GM12892 (cell line): ENCODE measurements at regions not wholly inside any gene's neighbourhood (a gene's known extent, or its start where the extent isn't known, plus 50 kb on each side); places are given as distances from the start of the nearest gene placed in this dataset.

ENCODE experiments used
- DNase-seq: peaks from one replicate; pipeline ENCODE4 v3.0.0; 2011; ENCODE audit not compliant: insufficient read length
- FAIRE-seq: peaks from 2 replicates; lab custom pipeline; 2011; peaks lifted over from hg19 to GRCh38; lab: Jason Lieb, UNC
- POLR2A ChIP-seq: IDR thresholded peaks from 2 replicates; pipeline ENCODE4 v1.6.1; 2011; ENCODE audit warnings: low read depth, low read length, control low read depth
- POLR2AphosphoS5 ChIP-seq: IDR thresholded peaks from 2 replicates; pipeline ENCODE4 v1.6.1; 2011; ENCODE audit warnings: low read depth, low read length, control low read depth
- TAF1 ChIP-seq: IDR thresholded peaks from 2 replicates; pipeline ENCODE4 v1.6.1; 2011; ENCODE audit warnings: low read depth, mild to moderate bottlenecking, control low read depth, low read length, borderline replicate concordance

DNA sequence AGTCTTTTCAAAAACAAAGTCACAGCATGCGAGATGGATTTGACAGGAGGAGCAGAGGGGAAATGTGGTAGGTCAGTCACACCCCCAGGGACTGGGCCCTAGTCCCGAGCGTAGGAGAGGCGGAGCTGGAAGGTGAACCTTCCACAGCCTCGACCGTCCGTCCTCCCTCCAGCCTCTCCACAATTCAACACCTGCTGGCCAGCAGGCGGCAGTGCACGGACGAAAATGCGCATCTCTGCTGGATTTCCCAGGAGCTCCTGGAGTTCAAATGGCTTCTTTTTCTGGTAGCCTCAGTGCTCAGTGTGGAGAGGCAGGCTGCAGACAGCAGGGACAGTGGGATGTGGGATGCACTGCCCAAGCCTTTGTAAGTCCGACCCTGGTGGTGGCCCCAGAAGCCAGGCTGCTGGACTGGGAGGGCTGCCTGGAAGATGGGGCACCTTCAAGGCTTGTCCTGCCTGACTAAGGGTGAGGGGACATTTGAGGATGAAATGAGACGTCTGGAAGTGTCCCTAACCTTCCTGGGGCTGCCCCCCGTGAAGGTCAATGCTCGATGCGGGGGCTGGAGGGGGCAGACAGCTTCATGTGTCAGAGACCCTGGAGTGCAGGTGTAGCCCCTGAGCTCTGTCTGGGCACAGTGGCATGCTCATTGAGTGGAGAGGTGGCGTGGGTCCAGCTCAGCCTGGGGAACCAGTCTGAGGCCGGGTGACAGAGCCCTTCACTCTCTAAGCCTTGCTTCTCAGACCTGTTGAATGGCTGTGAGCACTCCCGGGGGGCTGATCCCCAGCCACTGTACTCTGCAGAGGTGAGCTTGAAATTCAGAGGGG, 189.5 kb downstream of the TFCP2L1 start:
- DNase-seq (no peak), FAIRE-seq (no peak)
- TF ChIP-seq POLR2A (no peak), TAF1 (no peak), POLR2AphosphoS5 (no peak)

- DNase-seq (no peak), FAIRE-seq (no peak)
- TF ChIP-seq POLR2A (no peak), TAF1 (no peak), POLR2AphosphoS5 (no peak)
These were observed 188.4 kb downstream of the TFCP2L1 start for GRCh38 chr2:121096611-121097010.

- TF ChIP-seq TAF1: no peak
- TF ChIP-seq POLR2A: no peak
- TF ChIP-seq POLR2AphosphoS5: no peak
- DNase-seq: no peak
- no peak for FAIRE-seq
These were observed 186.4 kb downstream of the TFCP2L1 start for GRCh38 chr2:121098556-121098955.

- TF ChIP-seq TAF1 (no peak), POLR2AphosphoS5 (no peak), POLR2A (no peak)
- DNase-seq (no peak), FAIRE-seq (no peak)
These were observed 185.4 kb downstream of the TFCP2L1 start for GRCh38 chr2:121099329-121100290.

GRCh38 chr2:121101093-121101715, 183.8 kb downstream of the TFCP2L1 start:
- FAIRE-seq (no peak), DNase-seq (no peak)
- TF ChIP-seq POLR2A (no peak), POLR2AphosphoS5 (no peak), TAF1 (no peak)

DNA sequence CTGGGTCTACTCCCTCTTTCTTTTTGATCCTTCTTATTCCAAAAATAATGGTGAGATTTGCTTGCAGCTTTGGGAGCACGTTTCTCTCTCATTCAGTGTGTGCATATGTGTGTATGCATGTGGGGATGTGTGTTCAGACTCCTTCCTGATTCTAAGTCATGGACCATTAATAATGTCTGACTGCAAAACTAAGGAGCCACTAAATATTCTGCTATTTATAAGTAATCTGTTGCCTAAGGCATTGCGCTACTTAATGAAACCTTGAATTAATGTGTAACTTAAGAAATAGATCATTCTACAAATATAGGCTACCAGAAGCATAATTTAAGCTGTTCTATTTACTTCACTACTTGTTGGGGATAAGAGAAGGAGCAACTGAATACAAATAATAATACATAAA, 182.1 kb downstream of the TFCP2L1 start:
- FAIRE-seq (no peak), DNase-seq (no peak)
- no peak for TF ChIP-seq POLR2A
- TF ChIP-seq TAF1: no peak
- no peak for TF ChIP-seq POLR2AphosphoS5

- FAIRE-seq (no peak), DNase-seq (no peak)
These were observed 181.0 kb downstream of the TFCP2L1 start for GRCh38 chr2:121103960-121104359.

DNA sequence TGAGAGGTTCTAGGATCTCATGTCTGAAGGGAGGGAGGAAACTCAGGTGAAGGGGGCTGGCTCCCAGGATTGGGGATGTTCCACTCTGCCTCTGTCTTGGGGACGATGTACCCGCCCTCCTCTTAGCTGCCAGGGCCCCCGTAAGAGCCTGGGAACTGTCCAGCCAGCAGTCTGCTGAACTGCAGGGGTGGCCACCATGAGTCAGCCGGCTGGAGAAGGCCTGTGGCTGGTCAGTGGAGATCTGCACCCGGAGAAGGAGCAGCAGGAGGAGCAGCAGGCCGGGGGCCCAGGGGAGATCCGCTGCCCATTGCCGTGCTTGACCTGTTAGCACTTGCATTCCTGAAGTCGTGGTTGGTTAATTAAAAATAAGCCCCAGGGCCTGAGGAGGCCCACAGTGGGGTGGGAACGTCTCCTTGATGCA, 180.3 kb downstream of the TFCP2L1 start:
- TF ChIP-seq POLR2AphosphoS5 (no peak), TAF1 (no peak), POLR2A (no peak)
- no peak for FAIRE-seq
- DNase-seq: no peak

More at GRCh38 chr2:121103960-121104359, 181.0 kb downstream of the TFCP2L1 start:
- TF ChIP-seq POLR2AphosphoS5 (no peak), TAF1 (no peak), POLR2A (no peak)

- DNase-seq (no peak), FAIRE-seq (no peak)
- no peak for TF ChIP-seq POLR2AphosphoS5
- no peak for TF ChIP-seq POLR2A
- TF ChIP-seq TAF1: no peak
These were observed 174.1 kb downstream of the TFCP2L1 start for GRCh38 chr2:121110924-121111323.

DNA sequence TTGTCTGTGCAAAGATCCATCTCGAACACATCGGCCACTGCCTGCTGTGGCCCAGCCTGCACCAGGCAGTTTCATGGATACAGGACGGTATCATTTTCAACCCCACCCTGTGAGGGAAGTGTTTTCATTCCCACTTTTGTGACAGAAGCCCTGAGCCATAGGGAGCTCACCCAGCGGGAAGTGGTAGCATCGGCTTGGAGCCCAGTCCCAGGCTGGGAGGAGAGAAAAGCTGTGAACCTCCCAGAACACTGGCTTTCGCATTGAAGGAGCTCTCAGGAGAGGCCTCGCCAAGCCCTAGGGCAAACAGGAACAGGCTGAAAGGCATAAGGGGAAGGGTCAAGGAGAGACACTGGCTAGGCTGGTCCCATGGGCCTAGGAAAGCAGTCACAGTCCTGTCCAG, 166.1 kb downstream of the TFCP2L1 start:
- no peak for DNase-seq

DNA sequence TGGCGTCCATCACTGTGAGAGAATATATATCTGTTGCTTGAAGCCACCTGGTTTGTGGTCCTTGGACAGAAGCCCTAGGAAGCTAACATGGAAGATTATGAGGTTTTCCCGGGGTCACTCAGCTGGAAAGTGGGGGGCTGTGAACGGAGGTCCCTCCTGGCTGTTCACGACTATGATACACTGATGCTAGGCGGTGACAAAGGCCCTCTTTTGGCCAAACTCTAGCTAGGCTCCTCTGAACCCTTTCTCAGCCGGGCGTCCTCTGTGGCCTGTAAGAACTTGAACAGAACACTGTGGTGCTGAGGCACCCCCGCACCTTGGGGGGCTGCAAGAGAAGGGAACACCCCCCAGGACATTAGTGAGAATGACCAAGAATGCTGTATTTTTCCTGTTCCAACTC, 164.6 kb downstream of the TFCP2L1 start:
- no peak for TF ChIP-seq POLR2AphosphoS5
- TF ChIP-seq POLR2A: no peak
- TF ChIP-seq TAF1: no peak
- FAIRE-seq (no peak), DNase-seq (no peak)

More for the DNA sequence above, 166.1 kb downstream of the TFCP2L1 start:
- TF ChIP-seq TAF1 (no peak), POLR2AphosphoS5 (no peak), POLR2A (no peak)
- no peak for FAIRE-seq

- DNase-seq (no peak), FAIRE-seq (no peak)
- TF ChIP-seq POLR2A (no peak), POLR2AphosphoS5 (no peak), TAF1 (no peak)
These were observed 164.0 kb downstream of the TFCP2L1 start for GRCh38 chr2:121120991-121121390.
